ENCODE measurements at regions not wholly inside any gene's neighbourhood (a gene's known extent, or its start where the extent isn't known, plus 50 kb on each side); places are given as distances from the start of the nearest gene placed in this dataset.

- Mint-ChIP-seq H3K36me3 (peaks cover 44% of the 10 kb centered on the region), H3K4me1 (peaks cover 3% of the 10 kb centered on the region), H3K4me3 (no peak overlapping the region), H3K9me3 (peaks cover 52% of the 10 kb centered on the region), H3K27ac (no peak overlapping the region), H3K27me3 (ENCODE audit: low read depth) (peaks cover 19% of the 10 kb centered on the region)
- CTCF ChIA-PET, result no interaction called here
- TF ChIP-seq ZNF671 (CRISPR knock-in tag; IDR thresholded peaks at IDR 0.05), result no peak
- TF ChIP-seq FOXK1 (CRISPR knock-in tag; IDR thresholded peaks at IDR 0.05), result no peak
- TF ChIP-seq ZNF317 (CRISPR knock-in tag; IDR thresholded peaks at IDR 0.05; ENCODE audit: borderline replicate concordance, low read depth), result no peak
- TF ChIP-seq CBFB (CRISPR knock-in tag; IDR thresholded peaks at IDR 0.05; ENCODE audit: low read depth), result no peak
- TF ChIP-seq RELA (CRISPR knock-in tag; IDR thresholded peaks at IDR 0.05; ENCODE audit: borderline replicate concordance), result no peak
- TF ChIP-seq AR (CRISPR knock-in tag; IDR thresholded peaks at IDR 0.05), result no peak
- TF ChIP-seq PRRX2 (CRISPR knock-in tag; IDR thresholded peaks at IDR 0.05), result no peak
- TF ChIP-seq EMX1 (CRISPR knock-in tag; IDR thresholded peaks at IDR 0.05), result no peak
- TF ChIP-seq ZNF232 (CRISPR knock-in tag; IDR thresholded peaks at IDR 0.05), result no peak
- no peak for TF ChIP-seq MXD4 (CRISPR knock-in tag; IDR thresholded peaks at IDR 0.05; ENCODE audit: borderline replicate concordance)
- TF ChIP-seq ATF6 (CRISPR knock-in tag; IDR thresholded peaks at IDR 0.05), result no peak
- TF ChIP-seq E2F5 (CRISPR knock-in tag; IDR thresholded peaks at IDR 0.05), result no peak
- POLR2A ChIA-PET, result no interaction called here
- ATAC-seq, result no peak
- DNase-seq (ENCODE audit: low spot score), result no peak
These were observed 70.5 kb upstream of the SLC4A7 start for GRCh38 chr3:27554706-27555105.

- peaks cover 44% of the 10 kb centered on the region for H3K36me3 Mint-ChIP-seq
- ChIA-PET POLR2A (no interaction called here), CTCF (no interaction called here)
- no peak overlapping the region for H3K4me3 Mint-ChIP-seq
- peaks cover 55% of the 10 kb centered on the region for H3K9me3 Mint-ChIP-seq
- H3K27ac Mint-ChIP-seq, result no peak overlapping the region
- TF ChIP-seq KAT7 (CRISPR knock-in tag; IDR thresholded peaks at IDR 0.05; ENCODE audit: borderline replicate concordance) (no peak), ZNF671 (CRISPR knock-in tag; IDR thresholded peaks at IDR 0.05) (no peak), IRF1 (CRISPR knock-in tag; IDR thresholded peaks at IDR 0.05) (no peak), GRHL2 (CRISPR knock-in tag; IDR thresholded peaks at IDR 0.05; ENCODE audit: insufficient replicate concordance, severe bottlenecking) (no peak), ZNF425 (CRISPR knock-in tag; conservative IDR thresholded peaks at IDR 0.05) (no peak), ZNF281 (CRISPR knock-in tag; IDR thresholded peaks at IDR 0.05) (no peak), PRRX2 (CRISPR knock-in tag; IDR thresholded peaks at IDR 0.05) (no peak), MAX (CRISPR knock-in tag; IDR thresholded peaks at IDR 0.05) (no peak), FOXJ3 (CRISPR knock-in tag; IDR thresholded peaks at IDR 0.05; ENCODE audit: borderline replicate concordance) (no peak), NR2C2 (CRISPR knock-in tag; IDR thresholded peaks at IDR 0.05) (no peak), NR3C1 (CRISPR knock-in tag; conservative IDR thresholded peaks at IDR 0.05; ENCODE audit: low read depth) (no peak), GTF2I (CRISPR knock-in tag; conservative IDR thresholded peaks at IDR 0.05) (no peak)
- ATAC-seq (no peak), DNase-seq (ENCODE audit: low spot score) (no peak)
- H3K4me1 Mint-ChIP-seq, result no peaks in the 10 kb centered on the region
- peaks cover 19% of the 10 kb centered on the region for H3K27me3 Mint-ChIP-seq (ENCODE audit: low read depth)
These were observed 69.8 kb upstream of the SLC4A7 start for GRCh38 chr3:27553886-27554540.

Data from WTC11 (cell line).